Cardiac muscle cell (in vitro differentiated cells and primary cell): ENCODE measurements at regions not wholly inside any gene's neighbourhood (a gene's known extent, or its start where the extent isn't known, plus 50 kb on each side); places are given as distances from the start of the nearest gene placed in this dataset.
"Not testable (repeated sequence)": the region's sequence is repeated elsewhere in the genome, so short reads cannot be mapped to it uniquely, and the experiment has no call there.

Source experiments
- DNase-seq, 2 donors: peaks; one replicate each; pipeline versions ENCODE4 v3.0.0 to v3.0.0-alpha.2; 2010 to 2017; ENCODE audit warnings: low read depth in 1 of 2, low spot score in 1 of 2
- H3K27ac ChIP-seq: fragments of 200-600 bp; sonication (generic); 2 replicates; pipeline ENCODE4 v1.5.1; 2016
- H3K27me3 ChIP-seq: fragments of 200-600 bp; sonication (generic); 2 replicates; pipeline ENCODE4 v1.6.0; 2016; ENCODE audit warnings: control low read depth
- H3K36me3 ChIP-seq: fragments of 200-600 bp; sonication (generic); 2 replicates; pipeline ENCODE4 v1.5.1; 2016; ENCODE audit warnings: control low read depth
- H3K4me1 ChIP-seq: fragments of 200-600 bp; sonication (generic); 2 replicates; pipeline ENCODE4 v1.8.1; 2017; ENCODE audit warnings: low read depth, mild to moderate bottlenecking, mixed run types
- H3K4me3 ChIP-seq: fragments of 200-600 bp; sonication (generic); 2 replicates; pipeline ENCODE4 v1.5.1; 2016; ENCODE audit warnings: mild to moderate bottlenecking
- H3K9me3 ChIP-seq: fragments of 200-600 bp; sonication (generic); 2 replicates; pipeline ENCODE4 v1.5.1; 2017; ENCODE audit warnings: low read depth, mild to moderate bottlenecking, control low read depth
- CTCF ChIP-seq: IDR thresholded peaks from 2 replicates; pipeline ENCODE4 v1.5.1; 2012; ENCODE audit warnings: low read depth, mild to moderate bottlenecking, low read length

- no peak overlapping the region for H3K27ac ChIP-seq
- no peaks in the 10 kb centered on the region for H3K27me3 ChIP-seq
- H3K9me3 ChIP-seq: no peaks in the 10 kb centered on the region
- TF ChIP-seq CTCF: no peak
- H3K4me1 ChIP-seq: no peaks in the 10 kb centered on the region
- DNase-seq: no peak
- no peak overlapping the region for H3K4me3 ChIP-seq
- no peaks in the 10 kb centered on the region for H3K36me3 ChIP-seq
Observed at GRCh38 chrX:33968611-33969010, 163.5 kb downstream of the FAM47A start.

- TF ChIP-seq CTCF: no peak
- no peak for DNase-seq
Observed at GRCh38 chrX:33949300-33949699, 182.8 kb downstream of the FAM47A start.

GRCh38 chrX:33926249-33926648 lies 205.9 kb downstream of the FAM47A start:
- H3K27me3 ChIP-seq, H3K4me3 ChIP-seq, H3K36me3 ChIP-seq, DNase-seq, H3K9me3 ChIP-seq, H3K27ac ChIP-seq, H3K4me1 ChIP-seq: not testable (repeated sequence)

More at GRCh38 chrX:33949300-33949699, 182.8 kb downstream of the FAM47A start:
- H3K9me3 ChIP-seq: no peaks in the 10 kb centered on the region
- H3K36me3 ChIP-seq: no peaks in the 10 kb centered on the region
- no peak overlapping the region for H3K27ac ChIP-seq
- H3K4me3 ChIP-seq: no peak overlapping the region
- H3K27me3 ChIP-seq: no peaks in the 10 kb centered on the region
- no peaks in the 10 kb centered on the region for H3K4me1 ChIP-seq

GRCh38 chrX:33923262-33923661 lies 208.9 kb downstream of the FAM47A start:
- DNase-seq: no peak
- H3K27me3 ChIP-seq: no peaks in the 10 kb centered on the region
- no peak overlapping the region for H3K4me3 ChIP-seq
- no peaks in the 10 kb centered on the region for H3K36me3 ChIP-seq
- no peak for TF ChIP-seq CTCF
- no peaks in the 10 kb centered on the region for H3K9me3 ChIP-seq
- no peaks in the 10 kb centered on the region for H3K4me1 ChIP-seq
- H3K27ac ChIP-seq: no peak overlapping the region

GRCh38 chrX:33909836-33910235 lies 222.3 kb downstream of the FAM47A start:
- no peak for TF ChIP-seq CTCF

GRCh38 chrX:33908898-33909297 lies 223.2 kb downstream of the FAM47A start:
- no peak for TF ChIP-seq CTCF
- Histone ChIP-seq H3K27me3 (no peaks in the 10 kb centered on the region), H3K9me3 (no peaks in the 10 kb centered on the region), H3K4me1 (no peaks in the 10 kb centered on the region), H3K4me3 (no peak overlapping the region), H3K36me3 (no peaks in the 10 kb centered on the region), H3K27ac (no peak overlapping the region)
- no peak for DNase-seq

More at GRCh38 chrX:33909836-33910235, 222.3 kb downstream of the FAM47A start:
- no peaks in the 10 kb centered on the region for H3K27me3 ChIP-seq
- no peaks in the 10 kb centered on the region for H3K36me3 ChIP-seq
- H3K4me3 ChIP-seq: no peak overlapping the region
- no peaks in the 10 kb centered on the region for H3K4me1 ChIP-seq
- H3K9me3 ChIP-seq: no peaks in the 10 kb centered on the region
- no peak for DNase-seq
- H3K27ac ChIP-seq: no peak overlapping the region
